Endothelial cell of umbilical vein (primary cell): ENCODE measurements at regions not wholly inside any gene's neighbourhood (a gene's known extent, or its start where the extent isn't known, plus 50 kb on each side); places are given as distances from the start of the nearest gene placed in this dataset.

Source experiments
- BruUV-seq: library from RNA; stranded (reverse); fragments of 400-500 nt; replicated peaks from 2 replicates; lab custom pipeline; 2021; lab: Mats Ljungman, UMichigan
- CTCF ChIA-PET: fragments of 300-600, 350-600 bp; sonication (Branson Sonifier 250); formaldehyde crosslinking; loops from one replicate; lab custom pipeline; 2021; ENCODE audit warnings: antibody characterized with exemption, inconsistent platforms; lab: Charles Lee
- POLR2A ChIA-PET: fragments of 300-600, 350-600 bp; sonication (Branson Sonifier 250); formaldehyde crosslinking; loops from one replicate; lab custom pipeline; 2021; ENCODE audit warnings: antibody characterized with exemption, inconsistent platforms; lab: Charles Lee
- DNase-seq: peaks from one replicate; pipeline ENCODE4 v3.0.0-alpha.2; 2011; ENCODE audit warnings: low read depth, low spot score
- FAIRE-seq: peaks from 2 replicates; lab custom pipeline; 2011; peaks lifted over from hg19 to GRCh38; lab: Jason Lieb, UNC
- H2AFZ ChIP-seq: 2 replicates; pipeline ENCODE4 v1.6.0; 2012; ENCODE audit warnings: low read depth, low read length, control low read depth, inconsistent platforms
- H3K27ac ChIP-seq: 2 replicates; pipeline ENCODE4 v1.5.1; 2011; ENCODE audit warnings: low read depth, mild to moderate bottlenecking, control low read depth, low read length, moderate library complexity; ENCODE audit not compliant: insufficient read depth
- H3K27me3 ChIP-seq, 2 experiments: 2 replicates each; pipeline versions ENCODE4 v1.6.0 to v1.6.1; 2011; ENCODE audit warnings: low read length in 2 of 2, mixed read lengths in 1 of 2; ENCODE audit not compliant: control insufficient read depth in 2 of 2, insufficient read depth in 2 of 2
- H3K36me3 ChIP-seq, 2 experiments: 2 replicates in 1 of 2; 3 replicates in 1 of 2; pipeline ENCODE4 v1.5.1; 2011; ENCODE audit warnings: low read length in 2 of 2, mild to moderate bottlenecking in 1 of 2, moderate library complexity in 1 of 2; ENCODE audit not compliant: control insufficient read depth in 2 of 2, insufficient read depth in 2 of 2; ENCODE audit errors: extremely low read depth in 1 of 2
- H3K4me1 ChIP-seq: 3 replicates; pipeline ENCODE4 v1.5.1; 2011; ENCODE audit warnings: mild to moderate bottlenecking, low read length; ENCODE audit not compliant: control insufficient read depth, insufficient read depth; ENCODE audit errors: extremely low read depth
- H3K4me2 ChIP-seq: 2 replicates; pipeline ENCODE4 v1.6.1; 2011; ENCODE audit warnings: low read length, control low read depth, mixed read lengths; ENCODE audit not compliant: insufficient read depth
- H3K4me3 ChIP-seq, 3 experiments: fragments of 200-600 bp in 1 of 3; sonication (generic), shearing (Covaris generic) in 1 of 3; replicated peaks in 1 of 3; 2 replicates each; pipeline ENCODE4 v1.5.1; 2011 to 2016; ENCODE audit warnings: control low read depth in 3 of 3, low read length in 3 of 3, mild to moderate bottlenecking in 2 of 3, inconsistent platforms in 1 of 3, low read depth in 1 of 3, moderate library complexity in 1 of 3; ENCODE audit not compliant: insufficient read depth in 1 of 3
- H3K79me2 ChIP-seq: 2 replicates; pipeline ENCODE4 v1.6.0; 2012; ENCODE audit warnings: low read length, inconsistent platforms; ENCODE audit not compliant: control insufficient read depth, insufficient read depth
- H3K9ac ChIP-seq: replicated peaks from 2 replicates; pipeline ENCODE3; 2011; ENCODE audit warnings: low read length, control low read depth; ENCODE audit not compliant: insufficient read depth; ENCODE audit errors: extremely low read depth
- H3K9me1 ChIP-seq: replicated peaks from 3 replicates; pipeline ENCODE4 v1.6.0; 2011; ENCODE audit warnings: mild to moderate bottlenecking, low read length; ENCODE audit not compliant: control insufficient read depth, insufficient read depth; ENCODE audit errors: extremely low read depth
- H3K9me3 ChIP-seq: replicated peaks from 2 replicates; pipeline ENCODE4 v1.5.1; 2012; ENCODE audit warnings: low read length, inconsistent platforms; ENCODE audit not compliant: control insufficient read depth, insufficient read depth
- H4K20me1 ChIP-seq: replicated peaks from 2 replicates; pipeline ENCODE3; 2011; ENCODE audit warnings: mild to moderate bottlenecking, low read length; ENCODE audit not compliant: control insufficient read depth, insufficient read depth; ENCODE audit errors: extremely low read depth
- CTCF ChIP-seq, 2 donors: IDR thresholded peaks; 1 replicate in 1 of 2; 2 replicates in 1 of 2; pipeline ENCODE4 v1.5.1; 2011; ENCODE audit warnings: low read length in 2 of 2, mild to moderate bottlenecking in 2 of 2, moderate library complexity in 2 of 2, control low read depth in 1 of 2, inconsistent platforms in 1 of 2, low read depth in 1 of 2; ENCODE audit not compliant: insufficient read depth in 1 of 2; ENCODE audit errors: extremely low read depth in 1 of 2
- EZH2 ChIP-seq: IDR thresholded peaks from 2 replicates; pipeline ENCODE4 v1.6.1; 2012; ENCODE audit warnings: borderline replicate concordance, low read depth, mild to moderate bottlenecking, moderate library complexity, low read length, inconsistent platforms; ENCODE audit not compliant: severe bottlenecking
- FOS ChIP-seq: IDR thresholded peaks from 2 replicates; pipeline ENCODE4 v1.6.1; 2011; ENCODE audit warnings: mild to moderate bottlenecking, low read length, moderate library complexity, borderline replicate concordance; ENCODE audit not compliant: insufficient read depth
- GATA2 ChIP-seq: IDR thresholded peaks from 2 replicates; pipeline ENCODE4 v1.7.0; 2011; ENCODE audit warnings: low read depth, mild to moderate bottlenecking, moderate library complexity, mixed read lengths, low read length; ENCODE audit not compliant: insufficient read length, insufficient read depth
- JUN ChIP-seq: IDR thresholded peaks from 2 replicates; pipeline ENCODE4 v1.6.1; 2011; ENCODE audit warnings: borderline replicate concordance, low read depth; ENCODE audit not compliant: insufficient read length, insufficient read depth
- MAX ChIP-seq: IDR thresholded peaks from 2 replicates; pipeline ENCODE4 v1.6.1; 2011; ENCODE audit not compliant: insufficient read depth, insufficient read length
- MYC ChIP-seq: IDR thresholded peaks from one replicate; pipeline ENCODE4 v1.6.1; 2011; ENCODE audit warnings: mild to moderate bottlenecking, low read depth, low read length
- POLR2A ChIP-seq: IDR thresholded peaks from 2 replicates; pipeline ENCODE4 v1.6.1; 2012; ENCODE audit warnings: low read depth, mild to moderate bottlenecking, control low read depth, low read length
- POLR2AphosphoS5 ChIP-seq: IDR thresholded peaks from 2 replicates; pipeline ENCODE4 v1.6.1; 2012; ENCODE audit warnings: low read depth, mild to moderate bottlenecking, control low read depth, low read length, moderate library complexity; ENCODE audit not compliant: insufficient read depth
- dilution Hi-C: fragments of 300-500 bp; cut with MboI; formaldehyde crosslinking; loops from one replicate; pipeline ENCODE4 v1.15.0; 2019; ENCODE audit warnings: low sequenced_read_pairs; ENCODE audit not compliant: extremely low pct_ligation_motif_present
- intact Hi-C: fragments of 100-400 bp; cut with micrococcal nuclease; formaldehyde crosslinking; loops from one replicate; pipeline ENCODE4 v1.10.0; 2022

GRCh38 chr1:31127266-31127665, 61.7 kb upstream of the PUM1 start:
- Histone ChIP-seq H3K4me1 (no peaks in the 10 kb centered on the region), H3K9ac (no peak overlapping the region), H3K27me3 (peaks cover 0 to under 1% of the 10 kb centered on the region in 2 experiments), H3K9me3 (no peaks in the 10 kb centered on the region), H3K4me2 (no peak overlapping the region), H3K4me3 (no peak overlapping the region), H4K20me1 (no peaks in the 10 kb centered on the region), H3K9me1 (no peaks in the 10 kb centered on the region), H3K79me2 (no peaks in the 10 kb centered on the region), H2AFZ (no peak overlapping the region), H3K36me3 (no peaks in the 10 kb centered on the region), H3K27ac (no peak overlapping the region)
- dilution Hi-C loops (no loop called here), intact Hi-C loops (no loop called here)
- DNase-seq: no peak
- POLR2A ChIA-PET: no interaction called here
- CTCF ChIA-PET: interaction anchor here (1.4 kb wide), 1 partner anchor 25 kb away, joined by 3 read pairs; no protein-coding TSS in a partner anchor
- no TSS peak for BruUV-seq
- TF ChIP-seq GATA2 (no peak), CTCF (IDR thresholded peaks at IDR 0.05; ENCODE audit: extremely low read depth in 1 of 2, insufficient read depth in 1 of 2, low read depth in 1 of 2, low read length in 2 of 2) (no peak), MAX (no peak), FOS (no peak), MYC (no peak), JUN (no peak), POLR2A (no peak), POLR2AphosphoS5 (no peak), EZH2 (no peak)
- FAIRE-seq: no peak
